Fibroblast of skin of left quadriceps (primary cell): ENCODE measurements at regions not wholly inside any gene's neighbourhood (a gene's known extent, or its start where the extent isn't known, plus 50 kb on each side); places are given as distances from the start of the nearest gene placed in this dataset.
"Not testable (repeated sequence)": the region's sequence is repeated elsewhere in the genome, so short reads cannot be mapped to it uniquely, and the experiment has no call there.

Experiments
- DNase-seq, 2 experiments: peaks; one replicate each; pipeline ENCODE4 v3.0.0-alpha.2; 2013; ENCODE audit warnings: low read depth in 2 of 2

GRCh38 chr14:89493406-89493805, 76.4 kb upstream of the FOXN3 start:
- no peak for DNase-seq

GRCh38 chr14:89491711-89492381, 74.8 kb upstream of the FOXN3 start:
- no peak for DNase-seq

- no peak for DNase-seq
Observed at GRCh38 chr14:89490466-89490865, 73.4 kb upstream of the FOXN3 start.

DNA sequence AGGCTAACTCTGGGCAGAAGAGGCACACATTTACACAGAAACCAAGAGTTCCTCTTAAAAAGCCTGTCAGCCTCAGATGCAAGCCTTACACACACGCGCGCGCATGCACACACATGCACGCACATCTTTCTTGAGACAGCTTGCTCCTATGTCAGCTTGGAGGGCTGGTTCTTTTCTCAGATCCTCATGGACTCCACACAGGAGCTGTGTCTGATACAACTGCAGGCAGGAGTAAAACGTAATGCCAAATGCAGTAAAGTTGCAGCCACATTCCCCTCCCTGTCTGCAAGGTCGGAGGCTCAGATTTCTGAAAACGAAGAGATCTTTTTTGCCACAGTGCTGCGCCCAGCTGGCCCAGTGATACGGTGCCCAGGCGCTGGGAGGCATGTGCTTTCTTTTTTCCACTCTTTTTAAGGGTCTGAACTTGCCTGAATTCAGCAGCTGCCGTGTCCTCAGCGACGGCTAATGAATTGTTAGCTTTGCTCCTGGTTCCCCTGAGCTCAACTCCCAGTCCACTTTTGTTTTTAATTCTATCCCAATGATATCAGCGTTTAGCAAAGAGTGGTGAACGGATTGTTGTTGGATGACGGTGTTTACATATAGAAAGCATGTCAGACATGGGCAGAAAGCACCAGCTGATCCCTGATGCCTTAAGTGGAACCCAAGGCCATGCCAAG, 72.9 kb upstream of the FOXN3 start:
- no peak for DNase-seq

DNA sequence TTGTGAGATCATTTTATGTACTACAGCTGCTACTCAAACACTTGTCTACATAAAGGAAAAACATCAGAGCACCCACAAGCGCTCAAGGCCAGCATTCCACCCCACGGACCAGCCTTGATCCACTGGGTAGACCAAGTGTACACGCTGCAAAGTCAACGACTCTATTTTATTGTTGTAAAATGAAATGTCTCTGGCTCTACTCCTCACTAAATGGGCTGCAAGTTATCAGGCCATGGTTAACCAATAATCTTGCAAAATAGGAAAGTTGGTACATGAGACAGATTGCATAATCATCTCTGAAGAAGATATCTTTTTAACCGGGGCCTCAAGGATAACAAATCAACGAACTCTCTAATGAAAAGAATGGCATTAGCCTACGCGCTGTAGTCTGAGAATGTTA, 69.9 kb upstream of the FOXN3 start:
- no peak for DNase-seq

DNA sequence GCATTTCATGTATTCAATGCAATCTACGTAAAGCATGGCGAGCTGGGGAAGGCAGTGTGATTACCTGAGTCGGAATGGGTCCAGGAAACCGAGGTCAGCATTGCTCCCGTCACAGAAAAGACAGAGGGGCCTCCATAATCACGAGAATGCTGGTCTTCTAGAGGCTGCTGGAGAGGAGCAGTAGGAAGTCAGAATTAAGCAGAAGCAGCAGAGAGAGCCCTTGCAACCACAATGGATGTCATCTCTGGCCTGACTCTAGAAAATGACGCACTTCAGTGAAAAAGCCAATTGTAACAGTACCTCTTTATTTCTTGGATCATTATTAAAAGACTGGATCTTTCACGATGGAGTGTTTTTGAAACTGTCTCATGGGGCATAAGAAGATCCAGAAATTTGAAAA, 69.5 kb upstream of the FOXN3 start:
- no peak for DNase-seq

DNA sequence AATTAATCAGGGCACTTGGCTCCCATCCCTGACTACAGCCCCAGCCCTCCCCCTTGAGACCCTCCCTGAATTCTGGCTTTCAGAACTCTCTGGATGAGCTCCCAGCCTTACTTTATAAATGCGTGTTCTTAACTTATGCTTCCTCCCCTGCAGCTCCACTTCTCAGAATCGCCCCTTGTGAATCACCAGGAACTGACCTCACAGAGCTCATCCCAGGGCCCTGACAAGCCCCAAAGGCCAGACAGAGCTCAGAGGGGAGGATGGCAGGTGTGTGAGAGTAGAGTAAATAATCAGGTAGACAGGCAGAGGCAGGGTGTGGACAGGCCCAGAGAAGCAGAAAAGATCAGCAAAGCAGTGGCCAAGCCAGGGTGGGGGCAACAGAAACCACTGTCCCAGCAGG, 68.2 kb upstream of the FOXN3 start:
- no peak for DNase-seq

DNA sequence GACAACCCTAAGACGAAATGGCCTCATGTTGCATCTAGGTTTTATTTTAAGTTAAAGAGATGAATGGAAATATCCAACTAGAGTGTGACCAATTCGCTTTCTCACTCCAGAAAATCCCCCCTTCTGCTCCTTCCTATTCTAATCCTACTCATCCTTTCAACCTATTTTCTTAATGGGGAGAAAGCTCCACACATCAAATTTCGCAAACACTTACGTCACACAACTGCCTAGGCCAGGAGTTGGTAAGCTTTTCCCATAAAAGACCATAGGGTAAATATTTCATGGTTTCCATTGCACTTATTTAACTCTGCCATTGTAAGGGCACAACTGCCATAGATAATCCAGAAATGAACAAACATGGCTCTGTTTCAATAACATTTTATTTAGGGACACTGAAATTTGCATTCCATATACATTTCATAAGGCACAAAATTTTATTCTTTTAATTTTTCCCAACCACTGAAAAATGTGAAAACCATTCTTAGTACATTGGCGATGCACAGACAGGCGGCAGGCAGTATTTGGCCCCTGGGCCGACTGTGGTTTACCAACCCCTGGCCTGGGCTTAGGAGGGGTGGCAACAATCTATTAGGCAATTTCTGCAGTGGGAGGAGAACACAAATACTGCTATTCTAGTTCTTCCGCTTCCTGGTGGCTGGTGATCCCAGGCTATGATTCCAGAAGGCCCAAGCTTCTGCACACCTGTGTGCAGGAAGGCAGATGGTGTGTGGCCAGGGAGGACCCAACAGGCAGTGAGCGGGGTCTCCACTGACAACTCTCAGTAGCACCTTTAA, 67.2 kb upstream of the FOXN3 start:
- DNase-seq: no peak

DNA sequence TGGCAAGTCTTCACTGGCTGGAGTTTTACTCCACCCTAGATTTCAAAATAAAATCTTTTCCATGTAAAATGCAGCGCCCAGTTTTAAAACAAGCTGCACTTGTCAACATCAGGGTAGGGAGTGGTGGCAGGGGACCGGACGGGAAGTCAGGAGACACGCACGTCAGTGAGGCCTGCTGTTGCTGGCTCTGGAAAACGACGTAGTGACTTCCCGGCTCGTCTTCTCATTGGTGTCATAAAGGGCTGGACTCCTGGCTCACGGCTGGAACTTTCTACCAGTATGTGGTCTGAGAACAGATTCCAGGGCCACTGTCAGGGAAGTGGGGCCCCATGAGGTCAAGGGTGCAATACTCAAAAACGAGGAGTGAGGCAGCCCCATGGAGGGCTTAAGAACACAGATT, 64.2 kb upstream of the FOXN3 start:
- DNase-seq: no peak

- DNase-seq: no peak
Observed at GRCh38 chr14:89480278-89480677, 63.2 kb upstream of the FOXN3 start.

- no peak for DNase-seq
Observed at GRCh38 chr14:89479802-89480201, 62.8 kb upstream of the FOXN3 start.

DNA sequence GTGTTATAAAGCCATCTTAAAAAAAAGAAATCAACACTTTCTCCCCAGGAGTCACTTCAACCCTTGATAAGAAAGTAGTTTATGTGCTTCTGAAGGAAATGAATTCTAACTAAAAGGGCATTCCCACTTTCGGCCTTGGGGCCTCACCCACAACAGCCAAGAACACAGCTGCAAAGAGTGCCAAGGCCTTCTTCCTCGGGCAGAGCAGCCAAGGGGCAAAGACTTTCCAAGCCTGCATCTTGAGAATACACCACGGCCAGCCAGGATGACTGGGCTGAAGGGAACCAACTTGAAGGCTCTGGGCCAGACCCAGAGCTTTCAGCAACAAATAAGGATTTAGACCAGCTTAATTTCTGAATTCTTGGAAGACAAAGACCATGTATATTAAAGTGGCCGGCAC, 60.4 kb upstream of the FOXN3 start:
- no peak for DNase-seq

DNA sequence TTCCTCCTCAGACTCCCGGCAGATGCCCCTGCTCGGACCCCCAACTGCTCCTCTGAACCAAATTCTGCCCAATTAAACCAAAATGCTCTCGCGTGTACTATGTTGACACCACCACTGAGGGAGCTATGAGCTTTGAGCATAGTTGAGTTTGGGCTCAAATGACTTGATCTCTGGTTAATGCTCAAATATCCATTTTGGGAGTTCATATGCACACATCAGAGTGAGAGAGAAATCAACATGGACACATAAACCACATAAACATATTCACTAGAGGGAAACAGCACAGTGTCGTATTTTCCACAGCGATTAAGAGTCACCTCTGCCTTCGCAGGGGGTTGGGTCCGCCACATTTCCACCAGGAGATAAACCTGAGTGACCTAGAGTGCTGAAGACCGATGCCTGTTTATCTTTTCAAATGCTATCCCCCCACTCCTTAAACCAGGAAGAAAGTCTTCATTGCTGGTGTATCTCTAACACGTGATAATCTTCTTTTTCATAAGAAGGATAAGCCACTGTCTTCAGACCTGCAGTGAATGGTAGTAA, 59.4 kb upstream of the FOXN3 start:
- no peak for DNase-seq

- no peak for DNase-seq
Observed at GRCh38 chr14:89474464-89474863, 57.4 kb upstream of the FOXN3 start.

DNA sequence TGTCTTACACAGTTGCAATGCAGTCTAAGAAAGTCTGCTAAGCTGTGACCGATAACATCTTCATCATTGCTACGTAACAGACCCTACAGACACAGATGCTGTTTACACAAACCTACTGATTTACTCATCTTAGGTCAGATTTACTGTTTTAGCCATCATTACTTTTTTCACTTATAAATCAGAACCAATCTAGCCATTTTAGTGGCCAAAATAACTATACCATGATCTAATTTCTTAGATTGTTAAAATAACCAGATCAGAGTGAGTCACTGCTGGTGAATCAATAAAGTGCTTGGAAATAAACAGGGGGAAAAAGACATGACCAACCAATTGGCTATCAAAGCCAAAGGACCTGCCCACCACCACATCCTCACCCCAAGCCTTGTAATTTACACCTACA, 57.0 kb upstream of the FOXN3 start:
- DNase-seq: peak; percentile 15 to 20

DNA sequence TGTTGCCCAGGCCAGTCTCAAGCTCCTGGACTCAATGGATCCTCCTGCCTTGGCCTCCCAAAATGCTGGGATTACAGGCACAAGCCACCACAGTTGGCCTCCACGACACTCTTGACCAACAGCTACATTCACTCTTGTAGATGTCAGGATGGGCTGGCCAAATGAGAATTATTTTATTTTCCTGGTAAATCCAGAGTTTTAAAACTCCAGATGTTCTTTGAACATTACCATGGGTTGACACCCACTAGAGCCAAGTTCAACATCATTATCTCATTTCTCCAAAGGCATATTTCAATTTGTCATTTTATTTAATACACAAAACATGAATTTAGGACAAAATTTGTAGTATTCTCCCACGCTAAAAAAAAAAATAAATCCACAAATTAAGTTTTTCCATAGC, 56.5 kb upstream of the FOXN3 start:
- no peak for DNase-seq

DNA sequence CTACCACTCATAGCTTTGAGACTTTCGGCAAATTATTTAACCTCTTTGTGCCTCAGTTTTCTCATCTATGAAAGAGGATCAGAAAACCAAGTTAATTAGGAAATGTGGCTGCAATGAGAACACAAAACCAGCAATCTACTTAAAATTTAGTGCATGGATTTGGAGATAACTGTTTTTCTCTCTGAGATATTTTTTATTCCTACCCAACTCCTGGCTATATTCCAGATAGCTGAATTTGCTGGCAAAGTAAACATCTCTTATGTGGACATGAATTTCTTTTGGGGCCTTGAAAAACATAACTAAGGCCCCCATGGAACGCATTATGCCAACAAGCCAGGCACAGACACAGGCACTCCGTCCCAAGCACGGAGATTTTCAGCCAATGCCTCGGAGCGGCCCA, 53.4 kb upstream of the FOXN3 start:
- no peak for DNase-seq

DNA sequence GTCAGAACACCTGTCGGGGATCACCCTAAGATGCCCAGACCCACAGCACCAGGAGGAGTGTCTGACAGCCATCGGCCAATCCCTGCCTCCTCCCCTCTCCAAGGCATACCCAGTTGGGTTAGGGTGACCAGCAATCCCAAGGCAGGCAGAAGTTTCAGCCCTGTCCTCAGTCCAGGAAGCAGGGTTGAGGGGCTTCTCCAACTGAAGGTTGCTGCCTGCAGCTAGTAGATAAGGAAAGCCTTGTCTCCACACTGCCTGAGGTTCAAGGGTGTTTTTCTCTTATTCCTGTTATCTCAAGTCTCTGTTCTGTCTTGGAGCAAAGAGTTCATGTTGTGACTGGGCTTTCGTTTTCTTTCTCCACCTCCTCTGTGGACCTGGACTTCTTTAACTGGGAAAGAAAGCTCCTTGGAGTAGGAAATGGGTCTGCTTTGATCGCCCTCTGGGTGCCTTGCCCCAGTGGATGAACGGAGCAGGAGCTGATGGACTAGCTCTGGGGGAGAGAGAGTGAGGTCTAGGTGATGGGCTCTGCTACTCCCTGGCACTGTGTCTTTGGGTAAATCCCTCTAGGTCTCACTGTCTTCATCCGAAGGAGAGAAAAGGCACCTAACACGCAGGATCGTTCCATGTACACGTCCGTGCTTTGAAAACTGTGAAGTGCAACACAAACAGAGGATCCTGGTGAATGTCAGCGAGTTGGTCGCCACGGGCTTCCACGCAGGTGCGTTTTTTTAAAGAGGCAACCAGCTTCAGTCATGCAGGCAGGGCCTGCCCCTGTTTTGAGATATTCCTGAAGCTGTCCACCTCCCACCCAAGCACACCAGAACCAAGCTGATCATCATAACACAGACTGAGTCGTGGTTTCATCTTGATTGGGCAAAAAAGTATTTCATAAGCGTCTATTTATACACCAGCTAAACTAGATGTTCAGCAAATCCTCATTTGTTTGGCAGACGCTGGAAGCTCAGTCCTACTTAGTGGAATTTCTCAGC, 52.5 kb upstream of the FOXN3 start:
- no peak for DNase-seq

DNA sequence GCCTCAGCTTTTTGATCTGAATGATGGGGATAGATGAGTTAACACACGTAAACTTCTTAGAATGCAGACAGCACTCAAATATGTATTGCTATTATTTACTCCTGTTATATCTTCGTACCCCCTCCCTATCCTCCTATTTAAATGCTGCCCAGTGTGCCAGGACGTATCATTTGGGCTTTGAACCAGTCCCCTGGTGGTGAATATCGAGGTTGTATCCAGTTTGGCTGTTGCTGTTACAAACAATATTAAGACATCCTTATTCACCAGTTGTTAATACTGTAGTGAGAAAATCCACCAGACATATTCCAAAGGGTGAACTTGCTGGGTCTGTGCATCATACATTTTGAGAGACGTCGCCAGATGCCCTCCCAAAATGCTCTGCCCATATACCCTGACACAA, 51.5 kb upstream of the FOXN3 start:
- no peak for DNase-seq

- DNase-seq: not testable (repeated sequence)
Observed at GRCh38 chr14:89468030-89468429, 51.0 kb upstream of the FOXN3 start.

- no peak for DNase-seq
Observed at GRCh38 chr14:89466944-89467343, 49.9 kb upstream of the FOXN3 start.
